Stimulated activated CD8-positive, alpha-beta memory T cell treated with anti-CD3 and anti-CD28 coated beads, Interleukin-4, amount 100 ng/mL, for 48 hours (primary cell): ENCODE measurements at regions not wholly inside any gene's neighbourhood (a gene's known extent, or its start where the extent isn't known, plus 50 kb on each side); places are given as distances from the start of the nearest gene placed in this dataset.

Experiments
- DNase-seq: peaks from one replicate; pipeline ENCODE4 v3.0.0-alpha.2; 2020

DNA sequence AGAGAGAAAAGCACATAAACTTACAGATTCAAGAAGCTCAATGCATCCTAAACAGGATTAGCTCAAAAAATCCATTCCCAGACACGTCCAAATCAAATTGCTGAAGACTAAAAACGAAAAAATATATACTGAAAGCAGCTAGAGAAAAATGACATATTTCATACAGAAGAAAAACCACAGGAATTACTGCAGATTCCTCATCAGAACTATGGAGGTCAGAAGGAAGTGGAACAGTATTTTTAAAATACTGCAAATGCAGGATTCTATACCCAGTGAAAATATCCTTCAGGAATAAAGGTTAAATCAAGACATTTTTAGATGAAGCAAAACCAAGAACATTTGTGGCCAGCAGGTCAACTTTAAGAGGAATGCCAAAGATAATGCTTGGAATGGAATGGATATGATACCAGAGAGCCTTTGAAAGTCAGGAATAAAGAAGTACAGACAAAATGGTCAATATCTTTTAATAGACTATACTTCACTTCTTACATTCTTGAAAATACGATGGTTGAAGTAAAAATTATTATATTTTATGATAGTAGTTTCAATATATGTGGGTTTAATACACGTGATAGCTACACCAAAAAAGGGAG, 352.9 kb downstream of the CTTN start:
- DNase-seq = no peak

DNA sequence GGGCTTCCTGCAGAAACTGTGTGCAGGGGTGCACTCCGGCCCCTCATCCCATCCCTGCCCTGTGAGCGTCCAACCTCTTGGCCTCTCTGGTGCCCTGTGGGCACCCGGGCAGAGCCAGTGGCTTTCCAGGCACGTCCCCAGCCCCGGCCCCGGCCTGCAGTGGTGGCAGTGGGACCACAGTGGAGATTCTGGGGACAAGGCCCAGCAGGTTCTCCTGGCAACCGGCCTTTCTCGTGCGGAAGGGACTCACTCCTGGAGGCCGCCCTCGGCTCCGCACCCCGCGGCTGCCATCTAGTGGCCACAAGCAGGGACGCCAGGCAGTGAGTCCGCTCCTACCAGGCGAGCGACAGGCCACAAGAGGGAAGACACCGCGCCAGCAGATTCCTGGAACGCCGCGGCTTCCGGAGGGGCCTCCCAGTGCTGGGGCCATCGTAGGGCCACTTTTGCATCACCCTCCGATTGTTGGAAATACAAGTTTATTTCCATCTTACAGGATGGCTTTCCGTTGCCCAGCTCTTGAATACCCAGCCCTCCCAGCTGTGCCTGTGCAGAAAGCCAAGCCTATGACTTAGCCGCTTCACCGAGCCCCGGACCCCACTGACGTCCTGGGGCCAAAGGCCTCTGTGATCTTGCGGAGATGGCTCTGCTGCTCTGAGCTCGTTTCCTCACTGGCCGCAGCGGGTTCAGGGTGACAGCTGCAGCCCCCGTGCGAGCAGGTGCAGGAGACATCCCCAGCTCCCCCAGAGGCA, 357.3 kb downstream of the CTTN start:
- peak; percentile 79 for DNase-seq

DNA sequence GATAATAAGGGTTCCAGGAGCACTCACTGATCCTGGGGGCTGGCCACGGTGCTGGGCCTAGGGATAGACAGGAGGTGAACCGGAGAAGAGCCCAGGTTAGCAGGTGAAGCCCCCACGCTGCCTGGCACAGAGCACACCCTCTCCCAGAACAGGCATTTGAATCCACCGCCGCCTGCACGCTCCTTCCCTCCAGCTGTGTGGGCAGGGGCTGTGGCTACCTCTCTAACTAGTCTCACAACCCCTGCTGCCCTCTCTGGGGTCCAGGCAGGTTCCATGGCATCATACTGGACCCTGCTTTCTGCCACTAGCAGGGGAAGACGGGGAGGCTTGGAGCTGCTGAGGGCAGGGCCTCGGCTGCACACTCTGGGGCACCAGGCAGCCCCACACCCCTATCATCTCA, 358.0 kb downstream of the CTTN start:
- DNase-seq = no peak

DNA sequence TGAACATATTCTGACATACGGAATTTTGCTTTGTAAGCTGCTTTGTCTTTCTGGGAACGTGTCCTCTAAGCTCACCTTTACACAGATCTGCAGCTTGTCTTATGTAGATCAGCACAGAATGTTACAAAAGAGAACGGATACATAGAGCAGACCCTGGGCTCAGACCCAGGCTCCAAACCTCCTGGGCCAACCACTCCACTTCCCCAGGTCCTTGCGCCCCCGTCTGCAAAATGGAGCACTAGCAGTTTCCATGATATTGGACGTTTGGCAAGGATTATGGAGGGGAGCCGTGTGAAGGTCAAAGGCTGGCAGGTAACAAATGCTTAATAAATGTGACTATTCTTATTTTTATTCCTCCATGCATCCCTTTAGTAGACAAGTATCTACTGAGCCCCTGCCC, 358.4 kb downstream of the CTTN start:
- DNase-seq = no peak

DNA sequence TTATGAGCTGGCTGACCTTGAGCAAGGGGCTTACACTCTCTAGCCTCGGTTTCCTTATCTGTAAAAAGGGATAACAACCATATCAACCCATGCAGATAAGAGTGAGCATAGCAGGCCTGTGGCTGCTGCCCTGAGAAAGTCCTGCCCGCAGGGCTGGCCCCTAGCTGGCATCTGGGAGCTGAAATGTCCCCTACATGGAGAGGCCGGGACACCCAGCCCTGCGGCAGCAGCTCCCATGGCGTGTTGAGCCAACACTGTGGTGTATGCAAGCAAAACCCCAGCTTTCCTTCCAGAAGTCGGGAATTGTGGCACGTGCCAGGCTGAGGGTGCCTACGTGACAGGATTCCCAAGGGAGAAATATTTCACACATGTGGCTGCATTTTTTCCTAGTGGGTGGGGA, 358.9 kb downstream of the CTTN start:
- DNase-seq = no peak

DNA sequence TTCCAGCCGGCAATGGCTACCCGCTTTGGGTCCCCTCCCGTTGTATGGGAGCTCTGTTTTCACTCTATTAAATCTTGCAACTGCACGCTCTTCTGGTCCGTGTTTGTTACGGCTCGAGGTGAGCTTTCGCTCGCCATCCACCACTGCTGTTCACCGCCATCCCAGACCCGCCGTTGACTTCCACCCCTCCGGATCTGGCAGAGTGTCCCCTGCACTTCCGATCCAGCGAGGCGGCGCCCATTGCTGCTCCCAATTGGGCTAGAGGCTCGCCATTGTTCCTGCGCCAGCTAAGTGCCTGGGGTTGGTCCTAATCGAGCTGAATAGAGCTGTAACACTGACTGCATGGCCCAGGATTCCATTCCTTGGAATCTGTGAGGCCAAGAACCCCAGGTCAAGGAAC, 359.9 kb downstream of the CTTN start:
- DNase-seq = no peak

DNA sequence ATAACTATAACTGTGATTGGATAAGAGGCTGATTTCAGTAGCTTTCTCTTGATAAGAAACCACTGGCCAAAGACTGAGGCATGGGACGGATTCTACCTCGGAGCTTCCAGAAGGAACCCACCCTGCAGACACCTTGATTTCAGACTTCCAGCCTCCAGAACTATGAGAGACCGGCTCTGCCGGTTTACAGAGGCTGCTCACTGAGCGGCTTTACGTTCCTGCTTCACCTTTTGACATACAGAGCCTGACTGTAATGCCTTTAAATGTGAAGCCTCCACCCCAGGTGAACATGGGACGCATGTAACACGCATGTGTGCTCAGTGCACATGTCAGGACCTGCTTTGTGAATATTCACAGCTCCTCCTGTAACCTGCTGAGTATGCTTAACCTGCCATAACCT, 361.5 kb downstream of the CTTN start:
- DNase-seq = no peak

DNA sequence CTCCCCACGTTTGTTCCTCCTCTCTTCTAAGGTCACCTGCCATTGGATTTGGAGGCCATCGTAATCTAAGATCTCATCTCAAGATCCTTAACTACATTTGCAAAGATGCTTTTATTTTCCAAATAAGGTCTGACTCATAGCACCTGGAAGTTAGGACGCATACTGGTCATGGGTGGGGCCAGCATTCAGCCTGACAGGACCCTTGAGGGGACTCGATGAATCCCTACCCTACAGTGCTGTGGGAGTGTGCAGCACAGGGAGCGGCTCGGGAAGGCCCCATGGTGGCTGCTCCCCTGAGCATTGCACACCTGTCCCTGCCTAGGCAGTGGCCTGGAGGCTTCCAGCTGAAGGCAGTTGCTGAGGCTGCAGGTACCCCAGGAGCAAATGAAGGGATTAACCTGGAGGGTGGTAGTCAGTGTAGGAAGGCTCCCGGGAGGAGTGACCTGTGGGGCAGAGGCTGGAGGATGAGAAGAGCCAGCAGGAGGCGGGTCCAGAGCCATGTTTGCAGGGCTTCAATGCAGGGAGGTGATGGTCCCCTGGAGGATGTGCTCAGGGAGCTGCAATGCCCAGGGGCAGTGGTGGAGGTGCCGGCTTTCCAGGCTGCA, 362.2 kb downstream of the CTTN start:
- DNase-seq = no peak

DNA sequence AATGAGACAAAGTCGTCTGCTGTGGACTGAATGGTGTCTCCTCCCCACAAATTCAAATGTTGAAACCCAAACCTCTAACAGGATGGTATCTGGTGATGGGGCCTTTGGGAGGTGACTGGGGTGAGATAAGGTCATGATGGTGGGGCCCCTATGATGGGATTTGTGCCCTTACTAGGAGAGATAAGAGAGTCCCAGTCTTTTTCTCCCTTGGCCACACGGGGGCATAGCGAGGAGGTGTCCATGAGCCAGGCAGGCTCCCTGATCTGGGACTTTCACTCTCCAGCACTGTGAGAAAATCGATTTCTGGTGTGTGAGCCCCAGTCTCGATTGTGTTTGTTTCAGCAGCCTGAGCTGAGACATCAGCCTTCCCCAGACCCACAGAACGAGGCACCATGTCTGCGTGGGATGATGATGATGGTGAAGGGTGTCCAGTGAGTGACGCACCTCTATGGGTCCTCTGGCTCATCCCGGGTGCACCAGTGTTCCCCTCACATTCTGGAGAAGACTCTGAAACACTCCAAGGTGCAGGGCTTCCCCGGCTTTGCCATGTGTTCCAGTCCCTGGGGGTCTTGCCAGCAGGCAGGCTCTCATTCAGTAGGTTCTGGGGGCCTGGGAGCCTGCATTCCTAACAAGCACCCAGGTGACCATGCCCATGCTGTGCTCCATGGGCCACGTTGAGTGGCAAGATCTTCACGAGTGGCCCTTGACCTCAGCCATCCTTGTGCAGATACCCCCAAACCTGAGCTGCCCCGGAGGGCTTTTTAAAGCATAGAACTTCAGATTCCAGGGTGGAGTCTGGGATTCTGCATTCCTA, 363.0 kb downstream of the CTTN start:
- no peak for DNase-seq

DNA sequence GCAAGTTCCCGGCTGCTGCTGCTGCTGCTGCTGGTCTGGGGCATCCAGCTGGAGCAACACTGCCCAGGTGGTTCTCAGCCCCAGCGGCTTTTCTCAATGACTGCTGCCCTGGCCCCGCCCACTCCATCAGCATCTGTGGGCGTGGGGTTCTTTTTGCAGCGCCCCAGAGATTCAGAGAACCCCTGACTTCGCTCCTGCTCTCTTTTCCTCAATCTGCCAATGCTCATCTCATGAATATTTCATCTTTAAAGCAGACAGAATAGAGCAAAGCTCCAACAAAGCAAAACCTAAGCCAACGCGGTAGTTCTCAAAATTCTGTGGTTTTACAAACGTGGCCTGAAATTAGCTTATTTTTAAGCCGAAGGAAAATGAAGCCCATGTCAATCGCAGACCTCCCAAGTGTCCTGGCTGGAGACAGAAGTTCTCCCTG, 363.6 kb downstream of the CTTN start:
- DNase-seq = no peak

DNA sequence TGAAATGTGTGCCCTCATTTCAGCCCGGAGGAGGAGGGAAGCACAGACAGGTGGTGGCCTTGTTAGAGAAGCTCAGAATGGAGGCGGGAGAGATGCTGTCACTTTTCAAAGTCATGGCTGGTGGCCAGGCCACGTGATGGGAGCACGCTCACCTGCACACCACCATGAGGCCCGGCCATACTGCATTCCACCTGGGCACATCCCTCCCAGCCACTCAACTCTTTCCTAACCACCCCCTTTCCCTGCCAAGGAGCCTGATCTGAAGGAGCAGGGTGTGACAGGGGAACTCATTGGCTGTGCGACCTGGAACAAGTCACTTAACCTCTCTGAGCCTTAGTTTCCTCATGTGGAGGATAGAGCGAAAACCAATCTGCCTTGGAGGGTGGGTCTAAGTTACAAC, 364.5 kb downstream of the CTTN start:
- DNase-seq = no peak

DNA sequence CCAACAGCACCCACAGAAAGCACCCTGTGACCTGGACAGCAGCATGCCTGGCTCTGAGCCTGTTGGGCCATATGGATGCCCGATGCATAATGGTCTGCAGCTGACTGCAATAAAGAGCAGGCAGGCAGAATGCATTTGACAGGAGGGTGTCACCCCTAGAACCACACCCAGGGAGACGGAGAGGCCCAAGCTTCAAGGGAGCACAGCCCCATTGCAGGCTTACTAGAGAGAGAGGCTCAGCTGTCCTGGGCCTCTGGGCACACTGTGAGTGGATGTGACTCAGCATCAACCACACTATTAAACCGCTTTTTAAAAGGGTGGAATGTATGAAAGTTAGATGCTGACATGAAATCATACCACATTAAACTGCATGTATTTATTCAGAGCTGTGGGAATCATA, 365.3 kb downstream of the CTTN start:
- DNase-seq = no peak

DNA sequence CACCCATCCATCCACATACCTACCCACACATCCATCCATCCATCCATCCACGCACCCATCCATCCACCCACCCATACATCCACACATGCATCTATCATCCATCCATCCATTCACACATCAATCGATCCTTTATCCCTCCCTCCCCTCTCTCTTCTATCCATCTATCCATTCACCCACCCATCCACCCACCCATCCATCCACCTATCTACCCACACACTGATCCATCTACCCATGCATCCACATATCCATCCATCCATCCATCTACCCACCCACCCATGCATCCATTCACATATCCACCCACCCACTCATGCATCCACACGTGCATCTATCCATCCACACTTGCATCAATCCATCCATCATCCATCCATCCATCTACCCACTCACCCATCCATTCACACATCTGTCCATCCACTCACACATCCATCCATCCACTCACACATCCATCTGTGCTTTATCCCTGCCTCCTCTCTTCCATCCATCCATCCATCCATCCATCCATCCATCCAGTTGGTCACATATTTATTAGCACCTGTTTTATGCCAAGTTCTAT, 366.1 kb downstream of the CTTN start:
- DNase-seq = no peak

DNA sequence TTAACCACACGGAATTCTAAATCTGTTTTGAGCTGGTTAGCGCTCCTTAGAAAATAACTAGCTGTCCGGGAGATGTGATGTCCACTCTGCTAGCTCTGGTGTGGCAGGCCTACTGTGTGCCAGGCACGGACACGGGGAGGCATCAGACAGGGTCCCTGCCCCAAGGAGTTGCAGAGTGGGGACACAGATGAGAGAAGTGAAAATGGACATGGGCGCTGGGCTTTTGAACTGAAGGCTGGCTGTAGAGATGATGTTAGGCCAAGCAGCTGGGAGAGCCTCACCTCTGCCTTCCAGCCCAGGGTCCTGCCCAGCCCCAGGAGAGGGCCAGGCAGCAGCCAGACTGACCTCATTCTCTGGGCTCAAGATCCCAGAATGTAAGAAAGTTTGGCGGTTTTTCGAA, 368.6 kb downstream of the CTTN start:
- no peak for DNase-seq

DNA sequence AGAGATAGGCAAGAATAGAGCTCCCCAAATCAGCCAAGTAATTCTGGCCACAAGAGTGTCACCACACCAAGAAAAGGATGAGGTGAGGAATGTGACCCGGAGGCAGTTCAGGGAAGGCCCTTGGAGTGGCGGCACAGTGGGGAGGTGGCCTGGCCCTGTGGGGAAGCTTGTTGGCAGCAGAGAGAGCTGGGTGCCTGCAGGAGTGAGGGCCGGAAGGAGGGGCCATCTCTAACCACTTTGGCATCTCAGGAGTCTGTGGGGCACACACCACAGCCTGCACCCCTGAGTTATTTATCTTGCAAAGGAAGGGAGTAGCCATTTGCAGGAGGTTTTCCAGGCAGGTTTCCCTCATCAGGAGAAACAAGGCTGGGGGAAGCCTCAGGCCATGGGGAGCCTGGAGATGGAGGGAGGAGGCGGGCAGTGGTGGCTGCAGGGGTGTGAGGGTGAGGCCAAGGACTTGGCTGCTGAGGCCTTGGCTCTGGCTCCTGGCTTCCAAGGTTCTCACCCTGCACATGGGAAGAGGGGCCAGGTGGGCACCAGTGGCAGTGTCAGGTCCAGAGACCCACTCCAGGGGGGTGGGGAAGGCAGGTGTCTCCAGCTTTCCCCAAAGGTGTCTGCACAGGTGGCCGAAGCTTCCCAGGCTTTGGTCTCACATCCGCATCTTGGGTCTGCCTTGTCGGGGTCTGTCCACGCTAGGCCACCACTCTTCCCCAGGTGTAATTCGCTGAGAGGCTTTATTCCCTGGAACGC, 370.2 kb downstream of the CTTN start:
- DNase-seq = no peak

DNA sequence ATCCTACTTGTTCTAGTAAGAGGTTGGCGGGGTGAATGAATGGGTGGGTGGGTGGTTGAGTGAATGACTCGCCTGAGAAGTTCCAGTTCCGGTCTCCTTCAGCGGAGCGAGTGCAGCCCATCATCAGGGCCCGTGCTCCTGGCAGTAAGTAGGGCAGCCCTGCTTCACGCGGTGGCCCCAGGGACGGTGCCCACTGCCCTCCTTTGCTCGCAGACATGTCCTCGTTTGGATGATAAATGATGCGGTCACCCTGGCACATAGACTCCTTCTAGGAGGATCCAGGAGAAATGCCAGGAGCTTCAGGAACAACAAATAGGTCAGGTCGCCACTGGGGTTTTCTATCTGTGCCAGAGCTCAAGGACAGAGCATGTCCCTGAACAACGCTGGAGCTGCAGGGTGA, 370.8 kb downstream of the CTTN start:
- no peak for DNase-seq

DNA sequence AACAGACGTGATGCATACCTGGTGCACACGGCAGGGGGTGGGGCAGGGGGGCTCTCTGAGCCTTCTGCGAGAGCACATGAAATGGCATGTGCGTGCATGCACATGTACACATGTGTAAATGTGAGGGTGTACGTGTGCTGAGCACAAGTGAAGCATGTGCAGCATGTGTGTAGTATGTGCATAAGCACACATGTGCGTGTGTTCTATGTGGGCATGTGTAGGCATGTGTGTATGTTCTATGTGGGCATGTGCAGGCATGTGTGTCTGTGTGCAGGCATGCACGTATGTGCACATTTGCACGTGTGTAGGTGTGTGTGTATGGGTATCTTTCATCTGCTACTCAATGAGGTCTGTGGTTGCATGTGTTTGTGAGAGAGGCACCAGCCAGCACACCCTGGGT, 371.2 kb downstream of the CTTN start:
- DNase-seq = no peak

DNA sequence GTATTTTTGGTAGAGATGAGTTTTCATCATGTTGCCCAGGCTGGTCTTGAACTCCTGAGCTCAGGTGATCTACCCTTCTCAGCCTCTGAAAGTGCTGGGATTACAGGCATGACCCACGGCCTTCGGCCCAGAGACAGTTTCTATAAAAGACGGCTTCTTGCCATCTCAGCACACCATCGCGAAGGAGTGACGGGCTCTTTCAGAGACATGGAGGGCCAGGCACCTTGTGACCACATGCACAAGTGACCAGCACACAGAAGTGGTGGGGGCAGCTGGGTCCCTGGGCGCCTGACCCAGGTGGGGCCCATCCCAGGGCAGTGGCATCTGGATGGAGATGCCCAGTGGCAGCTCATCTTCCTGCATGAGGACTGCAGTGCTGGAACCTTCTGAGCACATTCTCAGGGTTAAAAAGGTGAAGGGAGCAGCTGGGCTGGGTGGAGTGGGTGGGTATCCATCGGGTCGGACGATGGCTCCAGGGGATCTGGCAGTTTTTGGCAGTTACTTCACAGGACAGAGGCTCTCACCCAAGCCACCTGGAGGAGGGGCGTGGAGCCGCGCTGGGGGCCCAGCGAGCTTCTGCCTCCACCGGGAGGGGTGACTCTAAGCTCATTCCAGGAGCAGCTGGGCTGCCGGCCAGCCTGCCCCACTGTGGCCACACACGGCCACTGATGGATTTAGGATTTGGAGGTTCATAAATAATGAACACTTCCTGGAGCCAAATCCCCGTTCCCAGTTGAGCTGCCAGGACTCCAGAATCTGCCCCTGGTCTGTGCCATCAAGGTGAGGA, 373.0 kb downstream of the CTTN start:
- DNase-seq = no peak

DNA sequence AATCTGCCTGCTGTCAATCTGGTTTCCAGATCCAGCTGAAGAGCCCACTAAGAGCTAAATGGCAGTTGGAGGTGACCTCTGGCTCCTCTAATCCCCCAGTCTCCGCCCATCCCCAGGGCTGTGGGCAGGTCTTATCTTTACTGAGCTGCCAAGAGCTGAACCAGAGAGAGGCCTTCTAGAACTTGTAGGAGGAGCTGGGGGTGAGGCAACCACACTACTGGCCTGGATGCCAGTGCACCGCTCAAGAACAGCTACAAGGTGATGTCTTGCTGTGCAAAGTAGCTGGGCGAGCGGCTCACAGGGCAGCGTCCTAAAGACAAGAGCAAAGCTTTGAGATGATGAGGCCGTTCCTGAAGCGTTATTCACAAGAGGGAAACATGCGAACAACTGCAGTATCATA, 374.6 kb downstream of the CTTN start:
- DNase-seq = no peak

DNA sequence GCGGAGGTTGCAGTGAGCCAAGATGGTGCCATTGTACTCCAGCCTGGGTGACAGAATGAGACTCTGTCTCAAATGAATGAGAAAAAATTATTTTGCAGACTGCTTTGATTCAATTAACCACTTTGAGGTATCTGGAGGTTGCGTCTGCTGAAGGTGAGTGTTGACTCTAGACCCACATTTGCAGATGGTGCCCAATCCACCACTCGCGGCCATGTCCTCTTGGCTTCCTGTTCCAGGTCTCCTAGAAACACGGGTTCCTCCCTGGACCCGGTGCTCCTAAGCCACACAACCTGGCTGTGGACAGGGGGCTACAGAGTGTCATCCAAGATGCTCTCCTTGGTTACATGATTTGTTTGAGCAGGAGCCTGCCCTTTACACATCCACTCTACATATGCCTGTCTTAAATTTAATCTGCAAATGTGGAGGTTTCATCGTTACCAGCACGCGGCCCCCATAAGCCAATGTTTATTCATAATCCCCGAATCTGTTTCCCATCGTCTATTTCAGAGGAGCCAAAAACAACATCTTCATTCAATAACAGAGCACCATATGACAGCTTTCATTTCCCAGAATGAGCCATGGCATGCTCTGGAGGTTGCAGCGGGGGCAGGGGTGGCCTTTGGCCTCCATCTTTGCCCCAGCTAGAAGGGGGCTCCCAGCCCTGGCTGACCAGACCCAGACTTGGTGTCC, 377.2 kb downstream of the CTTN start:
- no peak for DNase-seq

DNA sequence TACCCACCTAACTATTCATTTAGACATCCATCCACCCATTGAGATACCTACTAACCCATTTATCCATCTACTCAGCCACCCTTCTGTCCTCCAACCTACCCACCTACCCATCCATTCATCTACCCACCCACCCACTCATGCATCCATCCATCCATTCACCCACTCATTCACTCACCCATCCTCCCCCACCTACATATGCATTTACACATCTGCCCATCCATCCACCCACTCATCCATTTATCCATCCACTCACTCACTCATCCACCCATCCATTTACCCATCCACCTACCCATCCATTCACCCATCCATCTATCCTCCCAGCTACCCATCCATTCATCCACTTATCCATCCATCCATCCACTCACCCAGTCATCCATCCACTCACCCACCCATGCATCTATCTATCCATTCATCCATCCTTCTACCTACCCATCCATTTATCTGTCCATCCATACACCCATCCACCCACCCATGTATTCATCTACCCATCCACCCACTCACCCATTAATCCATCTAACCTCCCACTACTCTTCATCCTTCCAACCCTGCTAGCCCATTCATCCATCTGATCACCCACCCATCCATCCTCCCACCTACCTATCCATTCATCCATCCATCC, 378.7 kb downstream of the CTTN start:
- DNase-seq = no peak
